ELF-1 (cell line): ENCODE measurements at regions not wholly inside any gene's neighbourhood (a gene's known extent, or its start where the extent isn't known, plus 50 kb on each side); places are given as distances from the start of the nearest gene placed in this dataset.

Source experiments
- DNase-seq: peaks from one replicate; pipeline ENCODE4 v3.0.0-alpha.2; 2016; ENCODE audit warnings: low read depth, low spot score

GRCh38 chr16:20167323-20167722, 93.6 kb upstream of the GPR139 start:
- no peak for DNase-seq

- DNase-seq, result peak; percentile 24
Measured at GRCh38 chr16:20166531-20167235, 93.0 kb upstream of the GPR139 start.

GRCh38 chr16:20153444-20153843, 79.8 kb upstream of the GPR139 start:
- DNase-seq, result no peak

GRCh38 chr16:20147091-20147490, 73.4 kb upstream of the GPR139 start:
- peak; percentile 75 for DNase-seq

- DNase-seq, result no peak
Measured at GRCh38 chr16:20141956-20142355, 68.3 kb upstream of the GPR139 start.

- no peak for DNase-seq
Measured at GRCh38 chr16:20137909-20138308, 64.2 kb upstream of the GPR139 start.

GRCh38 chr16:20137194-20137593, 63.5 kb upstream of the GPR139 start:
- no peak for DNase-seq

- no peak for DNase-seq
Measured at GRCh38 chr16:20136446-20136968, 62.8 kb upstream of the GPR139 start.

- DNase-seq, result no peak
Measured at GRCh38 chr16:20129375-20129774, 55.7 kb upstream of the GPR139 start.
